Vagina (tissue), 2 donors: ENCODE measurements at regions not wholly inside any gene's neighbourhood (a gene's known extent, or its start where the extent isn't known, plus 50 kb on each side); places are given as distances from the start of the nearest gene placed in this dataset.

Experiments
- CTCF ChIP-seq, 3 experiments: fragments of 450-650 bp in 2 of 3; fragments of 200-600 bp in 1 of 3; sonication (generic) in 1 of 3; IDR thresholded peaks; one replicate each; pipeline ENCODE4 v1.5.1; 2017 to 2019; ENCODE audit warnings: antibody characterized with exemption in 3 of 3, mild to moderate bottlenecking in 2 of 3, moderate library complexity in 2 of 3
- POLR2A ChIP-seq, 2 donors: fragments of 450-650 bp; IDR thresholded peaks; one replicate each; pipeline ENCODE4 v1.6.1; 2017; ENCODE audit warnings: antibody characterized with exemption in 2 of 2, mild to moderate bottlenecking in 2 of 2, moderate library complexity in 2 of 2

GRCh38 chr4:31104577-31104976 lies 384.4 kb downstream of the PCDH7 start:
- TF ChIP-seq CTCF (IDR thresholded peaks at IDR 0.05) (no peak), POLR2A (IDR thresholded peaks at IDR 0.05) (no peak)
